HEK293 (cell line): ENCODE measurements at regions not wholly inside any gene's neighbourhood (a gene's known extent, or its start where the extent isn't known, plus 50 kb on each side); places are given as distances from the start of the nearest gene placed in this dataset.

Experiments
- CTCF ChIA-PET: fragments of 350-600 bp; formaldehyde crosslinking; extraction: SDS; loops from one replicate; lab custom pipeline; 2021; ENCODE audit warnings: antibody characterized with exemption; lab: Yijun Ruan, JAX
- POLR2A ChIA-PET: fragments of 300-600 bp; formaldehyde crosslinking; extraction: SDS; loops from one replicate; lab custom pipeline; 2020; ENCODE audit warnings: antibody characterized with exemption, inconsistent platforms; lab: Yijun Ruan, JAX
- H3K27ac ChIP-seq: fragments of 200-500 bp; sonication (Bioruptor generic); 2 replicates; pipeline ENCODE4 v1.5.1; 2014; ENCODE audit warnings: low read depth, low read length, control low read depth, inconsistent platforms; ENCODE audit errors: extremely low read depth
- H3K36me3 ChIP-seq, 2 experiments: fragments of 200-500 bp in 1 of 2; sonication (Bioruptor generic) in 1 of 2; 1 replicate in 1 of 2; 2 replicates in 1 of 2; pipeline ENCODE4 v1.5.1; 2014 to 2017; ENCODE audit warnings: inconsistent platforms in 2 of 2, low read length in 2 of 2; ENCODE audit not compliant: control insufficient read depth in 2 of 2, insufficient read depth in 1 of 2
- H3K4me1 ChIP-seq: fragments of 200-500 bp; sonication (Bioruptor generic); 2 replicates; pipeline ENCODE4 v1.5.1; 2014; ENCODE audit warnings: mild to moderate bottlenecking, low read length, inconsistent platforms; ENCODE audit not compliant: control insufficient read depth, insufficient read depth
- H3K4me3 ChIP-seq: 2 replicates; pipeline ENCODE4 v1.5.1; 2011; ENCODE audit warnings: low read depth, mild to moderate bottlenecking, control low read depth, low read length, moderate library complexity
- H3K9me3 ChIP-seq: fragments of 200-500 bp; sonication (Bioruptor generic); 2 replicates; pipeline ENCODE4 v1.5.1; 2014; ENCODE audit warnings: low read depth, low read length, inconsistent platforms; ENCODE audit not compliant: control insufficient read depth, insufficient read depth
- ATF2 ChIP-seq: fragments of 450-650 bp; formaldehyde crosslinking; IDR thresholded peaks from 2 replicates; pipeline ENCODE4 v1.5.1; 2016; ENCODE audit warnings: missing biosample characterization, missing genetic modification characterization, low read depth
- FEZF1 ChIP-seq: fragments of 450-650 bp; formaldehyde crosslinking; IDR thresholded peaks from 2 replicates; pipeline ENCODE4 v1.5.1; 2016; ENCODE audit warnings: missing biosample characterization, missing genetic modification characterization
- GLI2 ChIP-seq: fragments of 450-650 bp; formaldehyde crosslinking; IDR thresholded peaks from 2 replicates; pipeline ENCODE4; 2017; ENCODE audit warnings: missing biosample characterization, missing genetic modification characterization, low read depth, borderline replicate concordance
- HOXD13 ChIP-seq: sonication (generic); formaldehyde crosslinking; IDR thresholded peaks from 2 replicates; pipeline ENCODE4 v1.8.0; 2022; ENCODE audit warnings: missing genetic modification reagents, borderline replicate concordance
- KLF10 ChIP-seq: fragments of 450-650 bp; IDR thresholded peaks from 2 replicates; pipeline ENCODE4 v1.5.1; 2018; ENCODE audit warnings: missing biosample characterization, mild to moderate bottlenecking, missing genetic modification characterization
- PRDM1 ChIP-seq: fragments of 450-650 bp; formaldehyde crosslinking; IDR thresholded peaks from 2 replicates; pipeline ENCODE4; 2016; ENCODE audit warnings: missing biosample characterization, missing genetic modification characterization
- SCRT1 ChIP-seq: fragments of 450-650 bp; formaldehyde crosslinking; IDR thresholded peaks from 2 replicates; pipeline ENCODE4 v1.5.1; 2016; ENCODE audit warnings: missing biosample characterization, missing genetic modification characterization, borderline replicate concordance
- YY1 ChIP-seq: fragments of 450-650 bp; formaldehyde crosslinking; IDR thresholded peaks from 2 replicates; pipeline ENCODE4 v1.5.1; 2018; ENCODE audit warnings: missing biosample characterization, missing genetic modification characterization
- ZBTB17 ChIP-seq: fragments of 450-650 bp; formaldehyde crosslinking; IDR thresholded peaks from 2 replicates; pipeline ENCODE4 v1.5.1; 2016; ENCODE audit warnings: missing biosample characterization, missing genetic modification characterization
- ZBTB20 ChIP-seq: fragments of 450-650 bp; formaldehyde crosslinking; IDR thresholded peaks from 2 replicates; pipeline ENCODE4 v1.5.1; 2016; ENCODE audit warnings: missing biosample characterization, missing genetic modification characterization
- ZBTB21 ChIP-seq: fragments of 450-650 bp; formaldehyde crosslinking; IDR thresholded peaks from 2 replicates; pipeline ENCODE4 v1.5.1; 2017; ENCODE audit warnings: missing biosample characterization, missing genetic modification characterization
- ZFP41 ChIP-seq: fragments of 450-650 bp; formaldehyde crosslinking; IDR thresholded peaks from 2 replicates; pipeline ENCODE4 v1.5.1; 2016; ENCODE audit warnings: missing biosample characterization, missing genetic modification characterization, borderline replicate concordance
- ZNF10 ChIP-seq: fragments of 450-650 bp; formaldehyde crosslinking; IDR thresholded peaks from 2 replicates; pipeline ENCODE4 v1.5.1; 2017; ENCODE audit warnings: missing biosample characterization, missing genetic modification characterization
- ZNF184 ChIP-seq: fragments of 450-650 bp; IDR thresholded peaks from 2 replicates; pipeline ENCODE4 v1.5.1; 2018; ENCODE audit warnings: missing biosample characterization, mild to moderate bottlenecking, missing genetic modification characterization
- ZNF221 ChIP-seq: fragments of 450-650 bp; formaldehyde crosslinking; IDR thresholded peaks from 2 replicates; pipeline ENCODE4 v1.5.1; 2017; ENCODE audit warnings: missing biosample characterization, missing genetic modification characterization, borderline replicate concordance
- ZNF292 ChIP-seq: fragments of 450-650 bp; formaldehyde crosslinking; IDR thresholded peaks from 2 replicates; pipeline ENCODE4 v1.5.1; 2016; ENCODE audit warnings: low read depth, missing biosample characterization, missing genetic modification characterization, borderline replicate concordance
- ZNF48 ChIP-seq: fragments of 450-650 bp; formaldehyde crosslinking; IDR thresholded peaks from 2 replicates; pipeline ENCODE4 v1.5.1; 2016; ENCODE audit warnings: missing biosample characterization, missing genetic modification characterization
- ZNF513 ChIP-seq: fragments of 450-650 bp; IDR thresholded peaks from 2 replicates; pipeline ENCODE4 v1.5.1; 2018; ENCODE audit warnings: missing biosample characterization, missing genetic modification characterization
- ZNF521 ChIP-seq: fragments of 450-650 bp; formaldehyde crosslinking; IDR thresholded peaks from 2 replicates; pipeline ENCODE4 v1.5.1; 2017; ENCODE audit warnings: missing biosample characterization, mild to moderate bottlenecking, missing genetic modification characterization
- ZNF548 ChIP-seq: fragments of 450-650 bp; formaldehyde crosslinking; IDR thresholded peaks from 2 replicates; pipeline ENCODE4 v1.5.1; 2016; ENCODE audit warnings: missing biosample characterization, missing genetic modification characterization
- ZNF707 ChIP-seq: fragments of 450-650 bp; formaldehyde crosslinking; IDR thresholded peaks from 2 replicates; pipeline ENCODE4 v1.5.1; 2016; ENCODE audit warnings: missing biosample characterization, missing genetic modification characterization
- ZNF785 ChIP-seq: fragments of 450-650 bp; formaldehyde crosslinking; IDR thresholded peaks from 2 replicates; pipeline ENCODE4 v1.5.1; 2016; ENCODE audit warnings: missing biosample characterization, missing genetic modification characterization
- ZSCAN16 ChIP-seq: fragments of 450-650 bp; formaldehyde crosslinking; IDR thresholded peaks from 2 replicates; pipeline ENCODE4 v1.5.1; 2016; ENCODE audit warnings: missing biosample characterization, missing genetic modification characterization

GRCh38 chr20:52675375-52675774 is 296.8 kb upstream of the TSHZ2 start:
- Histone ChIP-seq H3K4me1 (no peaks in the 10 kb centered on the region), H3K27ac (no peak overlapping the region), H3K4me3 (no peak overlapping the region), H3K36me3 (no peaks in the 10 kb centered on the region), H3K9me3 (no peaks in the 10 kb centered on the region)
- TF ChIP-seq ZBTB17 (no peak), ZNF513 (no peak), ZNF48 (tag by site-specific recombination) (no peak), KLF10 (tag by site-specific recombination) (no peak), YY1 (tag by site-specific recombination) (no peak), ZNF184 (tag by site-specific recombination) (no peak), ZNF221 (tag by site-specific recombination) (no peak), ZFP41 (tag by site-specific recombination) (no peak), ZBTB20 (tag by site-specific recombination) (no peak), ZNF548 (tag by site-specific recombination) (no peak)
- POLR2A ChIA-PET, result no interaction called here
- CTCF ChIA-PET, result no interaction called here

GRCh38 chr20:52668626-52669025 is 303.5 kb upstream of the TSHZ2 start:
- H3K4me1 ChIP-seq, result no peaks in the 10 kb centered on the region
- ChIA-PET POLR2A (no interaction called here), CTCF (no interaction called here)
- no peaks in the 10 kb centered on the region for H3K9me3 ChIP-seq
- TF ChIP-seq HOXD13, result no peak
- TF ChIP-seq ZNF785 (tag by site-specific recombination), result no peak
- no peak for TF ChIP-seq ZNF707 (tag by site-specific recombination)
- no peak for TF ChIP-seq ZNF10 (tag by site-specific recombination)
- TF ChIP-seq SCRT1 (tag by site-specific recombination), result no peak
- no peak for TF ChIP-seq ZNF521 (tag by site-specific recombination)
- no peak for TF ChIP-seq ZBTB21
- TF ChIP-seq FEZF1 (tag by site-specific recombination), result no peak
- TF ChIP-seq GLI2, result no peak
- no peak for TF ChIP-seq ZNF292
- no peak for TF ChIP-seq YY1 (tag by site-specific recombination)
- TF ChIP-seq, all 188 proteins: peak for 0
- H3K4me3 ChIP-seq, result no peak overlapping the region
- H3K36me3 ChIP-seq, result no peaks in the 10 kb centered on the region
- H3K27ac ChIP-seq, result no peak overlapping the region

- Histone ChIP-seq H3K4me3 (no peak overlapping the region), H3K36me3 (no peaks in the 10 kb centered on the region), H3K4me1 (no peaks in the 10 kb centered on the region), H3K9me3 (no peaks in the 10 kb centered on the region), H3K27ac (no peak overlapping the region)
- ChIA-PET POLR2A (no interaction called here), CTCF (no interaction called here)
- peak; percentile 56 for TF ChIP-seq PRDM1
- 0 out of 2 replicates have a peak, but pooled peaks have one; percentile 14 for TF ChIP-seq ZNF707 (tag by site-specific recombination)
- TF ChIP-seq ZSCAN16, result no peak
- no peak for TF ChIP-seq ATF2 (tag by site-specific recombination)
These were observed 304.8 kb upstream of the TSHZ2 start for GRCh38 chr20:52667358-52667757.
